Activated CD8-positive, alpha-beta memory T cell treated with anti-CD3 and anti-CD28 coated beads, Interleukin-2, amount 50 U/mL, for 4 hours (primary cell): ENCODE measurements at regions not wholly inside any gene's neighbourhood (a gene's known extent, or its start where the extent isn't known, plus 50 kb on each side); places are given as distances from the start of the nearest gene placed in this dataset.
"Not testable (repeated sequence)": the region's sequence is repeated elsewhere in the genome, so short reads cannot be mapped to it uniquely, and the experiment has no call there.

Experiments used
- DNase-seq: peaks from one replicate; pipeline ENCODE4 v3.0.0-alpha.2; 2020

- DNase-seq, result no peak
Observed at GRCh38 chr7:93048136-93048930, 69.4 kb downstream of the SAMD9 start.

- DNase-seq, result no peak
Observed at GRCh38 chr7:93047514-93048099, 70.2 kb downstream of the SAMD9 start.

GRCh38 chr7:93046641-93047040 is 71.1 kb downstream of the SAMD9 start:
- no peak for DNase-seq

GRCh38 chr7:93044147-93044810 is 73.5 kb downstream of the SAMD9 start:
- no peak for DNase-seq

GRCh38 chr7:93043385-93043985 is 74.3 kb downstream of the SAMD9 start:
- DNase-seq, result no peak

- no peak for DNase-seq
Observed at GRCh38 chr7:93040355-93040754, 77.4 kb downstream of the SAMD9 start.

- DNase-seq, result no peak
Observed at GRCh38 chr7:93039786-93040185, 78.0 kb downstream of the SAMD9 start.

GRCh38 chr7:93039282-93039681 is 78.5 kb downstream of the SAMD9 start:
- no peak for DNase-seq

DNA sequence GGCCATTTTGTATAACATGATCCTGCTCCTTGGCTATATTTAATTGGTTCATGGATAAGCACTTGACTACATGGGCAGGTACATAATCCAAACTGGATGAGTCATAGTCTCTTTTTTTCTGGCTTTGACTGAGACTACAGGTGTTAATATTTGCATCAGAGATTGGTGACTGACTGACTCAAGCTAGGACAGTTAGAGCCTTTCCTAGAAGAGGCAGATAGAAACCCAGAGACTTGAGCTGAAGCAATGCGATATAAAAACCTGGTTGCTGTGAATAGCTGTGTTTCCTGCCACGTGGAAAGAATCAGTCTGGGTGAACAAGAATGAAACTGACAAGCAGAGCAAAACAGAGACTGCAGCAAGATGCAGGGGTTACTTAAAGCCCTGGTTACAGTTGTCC is 81.0 kb downstream of the SAMD9 start:
- DNase-seq, result no peak

GRCh38 chr7:93036149-93036640 is 81.6 kb downstream of the SAMD9 start:
- DNase-seq, result no peak

- DNase-seq, result no peak
Observed at GRCh38 chr7:93031795-93032194, 86.0 kb downstream of the SAMD9 start.

GRCh38 chr7:93030605-93031225 is 87.1 kb downstream of the SAMD9 start:
- DNase-seq, result no peak

- DNase-seq, result no peak
Observed at GRCh38 chr7:93029056-93029455, 88.7 kb downstream of the SAMD9 start.

DNA sequence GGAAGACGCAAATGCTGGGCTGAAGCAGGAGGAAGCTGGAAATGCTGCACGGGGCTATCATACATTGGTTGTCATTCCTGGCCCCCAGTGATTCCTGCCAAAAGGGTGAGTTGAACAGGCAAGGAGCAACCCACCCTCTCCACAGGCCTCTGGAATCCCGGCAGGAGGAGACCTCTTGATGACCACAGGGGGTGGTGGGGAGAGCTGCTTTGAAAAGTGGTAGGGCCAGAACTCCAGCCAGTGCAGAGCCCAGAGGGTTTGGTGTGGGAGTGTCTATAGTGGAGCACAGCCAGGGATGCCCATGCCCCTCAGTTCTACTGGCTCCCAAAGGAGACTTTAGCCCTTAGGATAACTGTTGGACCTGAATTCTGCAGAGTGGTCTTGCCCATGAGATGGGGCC is 89.2 kb downstream of the SAMD9 start:
- DNase-seq, result no peak

DNA sequence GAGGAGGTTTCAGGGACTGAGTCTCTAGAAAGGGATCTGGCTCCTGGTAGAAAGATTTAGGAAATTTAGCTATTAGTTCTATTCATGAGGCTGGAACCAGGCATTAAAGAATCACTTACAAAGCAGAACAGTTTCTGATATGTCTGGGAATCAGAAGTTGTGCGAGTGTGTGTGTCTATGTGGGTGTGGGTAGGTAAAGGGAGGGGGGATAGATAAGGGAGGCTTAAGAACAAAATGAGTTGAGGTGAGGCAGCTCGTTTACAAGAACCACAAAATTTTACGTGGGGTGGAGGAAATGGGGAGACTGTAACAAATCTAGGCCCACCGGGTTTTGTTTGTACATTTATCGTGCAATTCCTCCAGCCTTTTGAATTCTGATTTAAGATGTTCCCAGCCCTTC is 90.7 kb downstream of the SAMD9 start:
- no peak for DNase-seq

- DNase-seq, result no peak
Observed at GRCh38 chr7:93026425-93026824, 91.4 kb downstream of the SAMD9 start.

GRCh38 chr7:93025389-93025788 is 92.4 kb downstream of the SAMD9 start:
- no peak for DNase-seq

GRCh38 chr7:93022931-93023478 is 94.8 kb downstream of the SAMD9 start:
- not testable (repeated sequence) for DNase-seq

DNA sequence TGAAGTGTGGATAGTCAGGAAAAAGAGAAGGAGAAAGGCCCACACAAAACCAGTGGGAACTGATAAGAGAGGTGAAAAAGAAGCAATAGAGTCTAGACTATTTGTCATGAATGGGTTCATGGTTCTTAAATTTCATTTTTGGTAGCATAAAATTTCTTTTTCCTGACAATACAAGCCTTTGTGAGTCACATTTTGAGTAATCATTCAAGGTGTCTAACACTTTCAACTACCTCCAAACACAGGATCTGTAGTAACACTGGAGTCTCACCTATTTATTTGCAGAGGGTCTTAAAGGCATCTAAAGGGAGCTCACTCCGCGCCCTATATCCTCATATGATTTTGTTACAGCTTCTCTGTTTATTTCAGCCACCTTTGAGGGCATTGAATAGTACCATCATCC is 96.0 kb downstream of the SAMD9 start:
- DNase-seq, result no peak

DNA sequence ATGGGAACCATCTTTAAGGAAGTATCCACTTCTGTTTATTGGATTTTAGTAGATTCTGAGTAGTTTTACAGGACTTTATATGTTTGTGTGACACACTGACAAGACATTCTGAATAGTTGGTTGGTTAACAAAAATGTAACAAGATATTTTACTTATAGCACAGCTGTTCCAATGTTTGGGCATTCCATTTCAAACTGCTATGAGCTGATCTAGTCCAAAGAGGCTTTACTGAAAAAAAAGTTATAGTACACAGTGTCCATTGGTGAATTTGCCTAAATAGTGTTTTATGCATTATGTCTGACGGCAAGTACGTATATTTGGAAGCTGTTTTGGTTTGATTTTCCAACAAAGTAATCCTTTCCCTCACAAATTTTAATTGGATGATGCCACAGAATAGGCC is 99.1 kb downstream of the SAMD9 start:
- no peak for DNase-seq

- no peak for DNase-seq
Observed at GRCh38 chr7:93016681-93017381, 100.9 kb downstream of the SAMD9 start.
